SK-N-SH (cell line): ENCODE measurements at regions not wholly inside any gene's neighbourhood (a gene's known extent, or its start where the extent isn't known, plus 50 kb on each side); places are given as distances from the start of the nearest gene placed in this dataset.

ENCODE experiments used
- CTCF ChIA-PET: fragments of 300-600, 350-600 bp; formaldehyde crosslinking; extraction: SDS; loops from one replicate; lab custom pipeline; 2021; lab: Yijun Ruan, JAX
- POLR2A ChIA-PET: fragments of 350-600 bp; sonication (Branson Sonifier 250); formaldehyde crosslinking; extraction: SDS; loops from one replicate; lab custom pipeline; 2020; ENCODE audit warnings: antibody characterized with exemption, inconsistent platforms; lab: Yijun Ruan, JAX
- DNase-seq: peaks from one replicate; pipeline ENCODE4 v3.0.0; 2012
- H2AFZ ChIP-seq: fragments of 200-600 bp; sonication (generic); 2 replicates; pipeline ENCODE4 v1.8.1; 2016; ENCODE audit warnings: antibody characterized with exemption, mild to moderate bottlenecking, low read depth
- H3F3A ChIP-seq: fragments of 200-600 bp; sonication (generic); replicated peaks from 2 replicates; pipeline ENCODE3; 2016; ENCODE audit warnings: antibody characterized with exemption, mild to moderate bottlenecking; ENCODE audit not compliant: insufficient read depth
- H3K27ac ChIP-seq, 2 experiments: fragments of 200-500 bp in 1 of 2; fragments of 200-600 bp in 1 of 2; sonication (Bioruptor generic) in 1 of 2; sonication (generic), shearing (Covaris generic) in 1 of 2; 2 replicates each; pipeline versions ENCODE4 v1.5.1 to v1.6.1; 2014 to 2016; ENCODE audit warnings: low read depth in 2 of 2, inconsistent platforms in 1 of 2, low read length in 1 of 2, mild to moderate bottlenecking in 1 of 2, mixed read lengths in 1 of 2
- H3K27me3 ChIP-seq: fragments of 200-600 bp; sonication (generic), shearing (Covaris generic); 2 replicates; pipeline ENCODE4 v1.6.1; 2016; ENCODE audit warnings: mixed run types; ENCODE audit not compliant: insufficient read depth
- H3K36me3 ChIP-seq, 2 experiments: fragments of 200-500 bp in 1 of 2; fragments of 200-600 bp in 1 of 2; sonication (Bioruptor generic) in 1 of 2; sonication (generic) in 1 of 2; replicated peaks in 1 of 2; 2 replicates each; pipeline versions ENCODE3 to v1.5.1; 2014 to 2016; ENCODE audit warnings: low read length in 1 of 2, mild to moderate bottlenecking in 1 of 2; ENCODE audit not compliant: insufficient read depth in 2 of 2, control insufficient read depth in 1 of 2
- H3K4me1 ChIP-seq, 2 experiments: fragments of 200-500 bp in 1 of 2; fragments of 200-600 bp in 1 of 2; sonication (Bioruptor generic) in 1 of 2; sonication (generic), shearing (Covaris generic) in 1 of 2; 2 replicates each; pipeline versions ENCODE4 v1.5.1 to v1.6.1; 2014 to 2016; ENCODE audit warnings: low read depth in 1 of 2, low read length in 1 of 2, mixed run types in 1 of 2; ENCODE audit not compliant: insufficient read depth in 2 of 2, control insufficient read depth in 1 of 2
- H3K4me2 ChIP-seq: fragments of 200-600 bp; sonication (generic), shearing (Covaris generic); 2 replicates; pipeline ENCODE4 v1.6.1; 2017; ENCODE audit warnings: mixed run types
- H3K4me3 ChIP-seq, 2 experiments: fragments of 200-500 bp in 1 of 2; fragments of 200-600 bp in 1 of 2; sonication (Bioruptor generic) in 1 of 2; sonication (generic), shearing (Covaris generic) in 1 of 2; 2 replicates each; pipeline versions ENCODE4 v1.5.1 to v1.8.1; 2014 to 2016; ENCODE audit warnings: low read depth in 2 of 2, inconsistent platforms in 1 of 2, low read length in 1 of 2, mild to moderate bottlenecking in 1 of 2, mixed read lengths in 1 of 2, moderate library complexity in 1 of 2
- H3K79me2 ChIP-seq: fragments of 200-600 bp; sonication (generic); 2 replicates; pipeline ENCODE4 v1.8.1; 2017; ENCODE audit warnings: mild to moderate bottlenecking; ENCODE audit not compliant: insufficient read depth
- H3K9ac ChIP-seq: fragments of 200-600 bp; sonication (generic); 2 replicates; pipeline ENCODE4 v1.6.1; 2017; ENCODE audit warnings: mixed run types
- H3K9me2 ChIP-seq: fragments of 200-600 bp; sonication (generic); 2 replicates; pipeline ENCODE4 v1.6.1; 2017; ENCODE audit warnings: mixed run types
- H3K9me3 ChIP-seq: fragments of 200-600 bp; sonication (generic); 2 replicates; pipeline ENCODE4 v1.6.1; 2017; ENCODE audit warnings: mixed run types, mild to moderate bottlenecking, moderate library complexity
- H4K20me1 ChIP-seq: fragments of 200-600 bp; sonication (generic); 2 replicates; pipeline ENCODE4 v1.6.1; 2017; ENCODE audit warnings: mild to moderate bottlenecking, mixed run types; ENCODE audit not compliant: insufficient read depth
- CHD2 ChIP-seq: fragments of 150-350 bp; IDR thresholded peaks from 2 replicates; pipeline ENCODE4 v1.6.1; 2018; ENCODE audit warnings: low read length; ENCODE audit not compliant: partially characterized antibody
- ELF1 ChIP-seq: IDR thresholded peaks from 2 replicates; pipeline ENCODE4 v1.4.0; 2012
- EZH2phosphoT487 ChIP-seq: fragments of 200-600 bp; sonication (generic); IDR thresholded peaks from 2 replicates; pipeline ENCODE4 v1.6.1; 2017; ENCODE audit warnings: low read depth, mixed run types, mild to moderate bottlenecking, antibody characterized with exemption, moderate library complexity, borderline replicate concordance
- FOSL2 ChIP-seq: IDR thresholded peaks from 2 replicates; pipeline ENCODE4 v1.4.0; 2012; ENCODE audit warnings: low read depth, mild to moderate bottlenecking, moderate library complexity, borderline replicate concordance
- FOXJ3 ChIP-seq: sonication (generic); formaldehyde crosslinking; IDR thresholded peaks from 2 replicates; pipeline ENCODE4 v1.5.1; 2020; ENCODE audit warnings: mild to moderate bottlenecking, missing genetic modification reagents
- JUND ChIP-seq: IDR thresholded peaks from 2 replicates; pipeline ENCODE4 v1.4.0; 2012
- MEF2A ChIP-seq: IDR thresholded peaks from 2 replicates; pipeline ENCODE4 v1.4.0; 2012; ENCODE audit warnings: low read depth, borderline replicate concordance
- MXI1 ChIP-seq: IDR thresholded peaks from 2 replicates; pipeline ENCODE4 v1.6.1; 2012; ENCODE audit warnings: mild to moderate bottlenecking, low read depth, low read length, improper control_type of control experiment
- NRF1 ChIP-seq: IDR thresholded peaks from 2 replicates; pipeline ENCODE4 v1.6.1; 2012; ENCODE audit warnings: low read depth, mild to moderate bottlenecking, low read length
- PBX3 ChIP-seq: IDR thresholded peaks from 2 replicates; pipeline ENCODE4; 2012
- POLR2AphosphoS5 ChIP-seq: IDR thresholded peaks from 2 replicates; pipeline ENCODE4 v1.6.1; 2012; ENCODE audit warnings: low read depth, low read length
- RAD21 ChIP-seq: IDR thresholded peaks from 2 replicates; pipeline ENCODE4 v1.6.1; 2012; ENCODE audit warnings: mild to moderate bottlenecking, low read length
- RXRA ChIP-seq: IDR thresholded peaks from 2 replicates; pipeline ENCODE4 v1.4.0; 2012; ENCODE audit warnings: low read depth, mild to moderate bottlenecking, borderline replicate concordance
- SIN3A ChIP-seq: IDR thresholded peaks from 2 replicates; pipeline ENCODE4 v1.6.1; 2012; ENCODE audit warnings: low read depth, mild to moderate bottlenecking, low read length, moderate library complexity, borderline replicate concordance
- SMC3 ChIP-seq: IDR thresholded peaks from 2 replicates; pipeline ENCODE4 v1.6.1; 2012; ENCODE audit warnings: low read depth, low read length, improper control_type of control experiment
- TAF1 ChIP-seq: IDR thresholded peaks from 2 replicates; pipeline ENCODE4 v1.6.1; 2012; ENCODE audit warnings: low read depth, mild to moderate bottlenecking, low read length, moderate library complexity, borderline replicate concordance
- TCF12 ChIP-seq: IDR thresholded peaks from 2 replicates; pipeline ENCODE4 v1.4.0; 2012
- TEAD4 ChIP-seq: IDR thresholded peaks from 2 replicates; pipeline ENCODE4 v1.4.0; 2012; ENCODE audit warnings: mild to moderate bottlenecking, borderline replicate concordance; ENCODE audit not compliant: insufficient read depth
- USF1 ChIP-seq: IDR thresholded peaks from 2 replicates; pipeline ENCODE4 v1.4.0; 2012; ENCODE audit warnings: low read depth, borderline replicate concordance
- YY1 ChIP-seq: IDR thresholded peaks from 2 replicates; pipeline ENCODE4 v1.4.0; 2012; ENCODE audit warnings: low read depth, mild to moderate bottlenecking
- ZBTB33 ChIP-seq: IDR thresholded peaks from 2 replicates; pipeline ENCODE4 v1.4.0; 2012; ENCODE audit warnings: low read depth, borderline replicate concordance
- WGBS: methylation state at CpG from one replicate; pipeline ENCODE4 v1.1.6; 2017; ENCODE audit warnings: low lambda C conversion rate; 5-methylcytosine and 5-hydroxymethylcytosine counted together

GRCh38 chr7:63073286-63073685, 925.4 kb upstream of the ZNF722 start:
- Histone ChIP-seq H3K27me3 (no peaks in the 10 kb centered on the region), H3K79me2 (no peaks in the 10 kb centered on the region), H3K27ac (no peak overlapping the region), H3K9me2 (no peaks in the 10 kb centered on the region), H3K4me3 (no peak overlapping the region; a peak in 1 of 4 replicates), H2AFZ (no peak overlapping the region), H3F3A (no peaks in the 10 kb centered on the region), H3K4me2 (no peak overlapping the region), H3K9me3 (no peaks in the 10 kb centered on the region), H3K36me3 (no peaks in the 10 kb centered on the region), H3K4me1 (no peaks in the 10 kb centered on the region), H4K20me1 (no peaks in the 10 kb centered on the region), H3K9ac (no peak overlapping the region)
- WGBS, result 5% methylated on average over 2 of the region's 2 CpGs
- ChIA-PET CTCF (no interaction called here), POLR2A (no interaction called here)
- no peak for TF ChIP-seq USF1
- no peak for TF ChIP-seq PBX3
- no peak for TF ChIP-seq CHD2
- TF ChIP-seq MXI1, result no peak
- TF ChIP-seq MEF2A, result no peak
- no peak for TF ChIP-seq SMC3
- TF ChIP-seq TAF1, result no peak
- no peak for TF ChIP-seq ELF1
- no peak for TF ChIP-seq ZBTB33
- no peak for TF ChIP-seq RAD21
- TF ChIP-seq EZH2phosphoT487, result no peak
- no peak for TF ChIP-seq TCF12
- no peak for TF ChIP-seq TEAD4
- TF ChIP-seq SIN3A, result no peak
- TF ChIP-seq POLR2AphosphoS5, result no peak
- no peak for TF ChIP-seq FOXJ3
- DNase-seq, result no peak

GRCh38 chr7:63073736-63074135, 924.9 kb upstream of the ZNF722 start:
- DNase-seq, result no peak
- Histone ChIP-seq H3K9me2 (no peaks in the 10 kb centered on the region), H4K20me1 (no peaks in the 10 kb centered on the region), H3K27ac (no peak overlapping the region), H3K9me3 (no peaks in the 10 kb centered on the region; the same call in 1 of the 2 replicates), H3K27me3 (no peaks in the 10 kb centered on the region), H3K79me2 (no peaks in the 10 kb centered on the region), H3K9ac (no peak overlapping the region), H3F3A (no peaks in the 10 kb centered on the region), H3K36me3 (no peaks in the 10 kb centered on the region), H3K4me2 (no peak overlapping the region), H3K4me3 (no peak overlapping the region), H2AFZ (no peak overlapping the region), H3K4me1 (no peaks in the 10 kb centered on the region)
- CTCF ChIA-PET, result no interaction called here
- no CpG with 5 or more reads among the region's 1 CpG for WGBS
- no peak for TF ChIP-seq YY1
- TF ChIP-seq USF1, result no peak
- no peak for TF ChIP-seq CHD2
- TF ChIP-seq POLR2AphosphoS5, result no peak
- no peak for TF ChIP-seq FOSL2
- no peak for TF ChIP-seq JUND
- no peak for TF ChIP-seq RXRA
- no peak for TF ChIP-seq NRF1
- POLR2A ChIA-PET, result no interaction called here
